GM13977 (cell line): ENCODE measurements at regions not wholly inside any gene's neighbourhood (a gene's known extent, or its start where the extent isn't known, plus 50 kb on each side); places are given as distances from the start of the nearest gene placed in this dataset.

Experiments
- DNase-seq: peaks from one replicate; pipeline ENCODE4 v3.0.0; 2012; ENCODE audit warnings: low spot score
- in situ Hi-C: fragments of 300-500 bp; cut with MboI; formaldehyde crosslinking; loops from one replicate; pipeline ENCODE4 v1.12.0; 2022; ENCODE audit warnings: low sequenced_read_pairs, low pct_unique_long_range_greater_than_20kb, mixed read lengths, inconsistent platforms; ENCODE audit not compliant: unreplicated experiment
- TF ChIP-seq, protein P1 (sequence below): IDR thresholded peaks from 2 replicates; pipeline ENCODE4 v1.5.1; 2012; ENCODE audit warnings: mild to moderate bottlenecking, control low read depth; ENCODE audit not compliant: insufficient read depth; ENCODE audit errors: extremely low read depth, missing control alignments

DNA sequence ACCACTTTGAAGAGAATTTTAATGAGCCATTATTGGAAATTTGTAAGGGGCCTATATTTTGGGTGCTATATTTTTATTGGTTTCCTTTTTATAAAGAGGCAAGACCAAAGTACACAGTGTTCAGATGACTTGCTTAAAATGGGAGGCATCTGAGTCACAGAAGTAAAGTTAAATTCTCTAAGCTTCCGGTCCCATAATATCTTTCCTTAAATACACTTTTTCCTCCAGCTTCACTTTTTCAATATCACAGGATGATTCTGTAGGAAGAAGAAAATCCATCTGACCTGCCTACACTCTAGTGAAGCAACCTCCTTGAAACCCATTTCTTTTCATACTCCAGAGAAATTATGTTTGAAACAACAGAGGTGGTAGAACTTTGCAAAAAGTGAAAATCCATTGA, 274.0 kb downstream of the PIK3R1 start:
- in situ Hi-C loops: no loop called here
- DNase-seq: no peak
- TF ChIP-seq, protein P1, sequence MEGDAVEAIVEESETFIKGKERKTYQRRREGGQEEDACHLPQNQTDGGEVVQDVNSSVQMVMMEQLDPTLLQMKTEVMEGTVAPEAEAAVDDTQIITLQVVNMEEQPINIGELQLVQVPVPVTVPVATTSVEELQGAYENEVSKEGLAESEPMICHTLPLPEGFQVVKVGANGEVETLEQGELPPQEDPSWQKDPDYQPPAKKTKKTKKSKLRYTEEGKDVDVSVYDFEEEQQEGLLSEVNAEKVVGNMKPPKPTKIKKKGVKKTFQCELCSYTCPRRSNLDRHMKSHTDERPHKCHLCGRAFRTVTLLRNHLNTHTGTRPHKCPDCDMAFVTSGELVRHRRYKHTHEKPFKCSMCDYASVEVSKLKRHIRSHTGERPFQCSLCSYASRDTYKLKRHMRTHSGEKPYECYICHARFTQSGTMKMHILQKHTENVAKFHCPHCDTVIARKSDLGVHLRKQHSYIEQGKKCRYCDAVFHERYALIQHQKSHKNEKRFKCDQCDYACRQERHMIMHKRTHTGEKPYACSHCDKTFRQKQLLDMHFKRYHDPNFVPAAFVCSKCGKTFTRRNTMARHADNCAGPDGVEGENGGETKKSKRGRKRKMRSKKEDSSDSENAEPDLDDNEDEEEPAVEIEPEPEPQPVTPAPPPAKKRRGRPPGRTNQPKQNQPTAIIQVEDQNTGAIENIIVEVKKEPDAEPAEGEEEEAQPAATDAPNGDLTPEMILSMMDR: no peak

GRCh38 chr5:68490406-68490805, 274.9 kb downstream of the PIK3R1 start:
- in situ Hi-C loops: no loop called here
- no peak for DNase-seq
- TF ChIP-seq, protein P1: no peak

GRCh38 chr5:68494771-68495170, 279.2 kb downstream of the PIK3R1 start:
- in situ Hi-C loops: no loop called here
- TF ChIP-seq, protein P1: no peak
- no peak for DNase-seq

DNA sequence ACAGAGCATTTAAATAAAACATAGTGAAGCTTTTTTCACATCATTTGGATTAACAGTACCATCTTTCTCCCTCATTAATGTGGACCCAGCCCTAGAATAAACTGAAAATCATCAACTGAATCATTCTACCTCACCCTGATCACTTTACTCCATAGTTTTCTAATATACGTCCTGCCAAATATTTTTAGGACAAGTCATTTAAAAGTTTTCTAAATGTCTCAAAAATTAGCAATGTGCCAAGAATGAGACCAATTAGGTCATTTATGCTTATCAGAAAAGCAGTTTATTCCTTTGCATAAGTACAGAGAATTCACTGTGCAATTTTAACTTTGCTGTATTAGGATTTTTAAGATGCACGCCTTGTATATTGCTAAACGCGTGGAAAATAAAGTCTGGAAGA, 284.4 kb downstream of the PIK3R1 start:
- in situ Hi-C loops: no loop called here
- DNase-seq: no peak
- TF ChIP-seq, protein P1: no peak

DNA sequence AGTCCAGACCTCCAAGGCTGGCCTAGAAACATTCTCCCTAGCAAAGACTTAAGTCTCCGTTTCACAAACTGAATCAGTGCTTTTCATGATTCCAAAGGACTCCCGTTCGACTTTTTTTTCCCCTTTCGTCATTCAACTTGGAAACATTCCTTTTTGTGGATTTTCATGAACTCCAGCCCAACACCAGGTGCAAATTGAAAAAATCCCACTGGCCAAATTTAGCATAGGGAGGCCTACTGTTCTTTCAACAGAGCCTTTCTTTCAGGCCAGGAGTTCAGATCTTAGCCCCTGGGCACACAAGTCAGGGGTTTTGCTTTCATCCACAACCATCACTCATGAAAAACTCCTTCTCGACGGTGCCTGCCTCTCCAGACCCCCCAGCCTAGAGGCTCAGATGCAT, 285.3 kb downstream of the PIK3R1 start:
- no peak for DNase-seq
- in situ Hi-C loops: no loop called here
- TF ChIP-seq, protein P1: no peak

DNA sequence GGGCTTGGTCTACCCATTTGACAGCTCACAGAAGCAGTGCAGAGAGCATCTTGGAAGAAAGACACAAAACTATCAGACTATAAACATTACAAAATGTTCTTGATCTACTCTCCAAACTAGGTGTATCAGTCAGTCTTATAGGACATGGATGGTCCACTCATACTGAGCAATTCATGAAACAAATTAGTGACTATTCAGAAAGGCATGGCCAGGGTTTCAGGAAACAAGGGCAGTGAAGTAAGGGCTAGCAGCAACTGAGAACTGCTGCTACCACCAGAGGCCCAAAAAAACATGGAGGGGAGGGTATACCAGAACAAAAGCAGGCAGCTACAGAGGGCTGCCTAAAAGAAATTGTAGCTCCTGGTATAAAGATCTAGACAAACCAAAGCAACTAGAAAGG, 287.0 kb downstream of the PIK3R1 start:
- in situ Hi-C loops: no loop called here
- TF ChIP-seq, protein P1: no peak
- no peak for DNase-seq

DNA sequence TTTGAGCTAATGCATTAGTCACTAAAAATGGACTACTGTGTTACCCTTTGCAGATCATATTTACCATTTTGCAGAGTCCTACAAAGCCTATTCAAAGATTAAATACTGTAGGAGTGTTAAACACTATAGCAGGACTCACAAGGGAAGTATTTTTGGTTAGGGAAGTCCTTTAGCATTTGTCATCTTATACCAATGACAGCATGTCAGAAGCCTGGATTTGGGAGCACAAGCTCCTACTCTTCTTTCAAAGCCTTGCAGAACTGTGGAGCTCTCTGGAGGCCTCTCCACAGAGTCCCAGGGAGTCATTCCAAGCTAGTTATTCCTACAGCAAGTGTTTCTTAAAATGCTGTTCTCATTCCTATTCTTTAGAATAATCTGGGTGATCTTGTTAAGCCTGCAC, 288.8 kb downstream of the PIK3R1 start:
- DNase-seq: no peak
- TF ChIP-seq, protein P1: no peak
- in situ Hi-C loops: no loop called here
